Iris pigment epithelial cell (primary cell): ENCODE measurements at regions not wholly inside any gene's neighbourhood (a gene's known extent, or its start where the extent isn't known, plus 50 kb on each side); places are given as distances from the start of the nearest gene placed in this dataset.

ENCODE experiments used
- DNase-seq: peaks from one replicate; pipeline ENCODE4 v3.0.0-alpha.2; 2011; ENCODE audit warnings: low read depth

DNA sequence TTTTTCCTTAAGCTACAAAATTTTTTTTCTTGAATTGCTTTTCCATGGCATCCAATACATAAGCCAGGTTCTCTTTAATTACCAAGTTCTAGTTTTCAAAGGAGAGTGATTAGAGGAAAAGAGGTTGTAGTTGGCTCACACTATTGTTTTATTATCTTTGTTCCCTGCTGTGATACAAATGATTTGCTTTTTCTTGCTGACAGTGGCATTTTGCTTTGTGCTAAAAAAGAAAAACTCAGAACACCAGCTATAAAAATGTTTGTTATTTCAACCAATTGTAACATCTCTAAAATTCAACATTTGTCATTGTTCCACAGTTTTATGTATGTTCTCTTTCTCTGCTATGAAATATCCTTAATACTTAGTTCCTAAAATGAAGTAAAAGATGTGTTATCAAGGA is 1817.2 kb downstream of the STIM2 start:
- DNase-seq, result no peak

- no peak for DNase-seq
Observed at GRCh38 chr4:28682847-28683246, 1822.2 kb downstream of the STIM2 start.

DNA sequence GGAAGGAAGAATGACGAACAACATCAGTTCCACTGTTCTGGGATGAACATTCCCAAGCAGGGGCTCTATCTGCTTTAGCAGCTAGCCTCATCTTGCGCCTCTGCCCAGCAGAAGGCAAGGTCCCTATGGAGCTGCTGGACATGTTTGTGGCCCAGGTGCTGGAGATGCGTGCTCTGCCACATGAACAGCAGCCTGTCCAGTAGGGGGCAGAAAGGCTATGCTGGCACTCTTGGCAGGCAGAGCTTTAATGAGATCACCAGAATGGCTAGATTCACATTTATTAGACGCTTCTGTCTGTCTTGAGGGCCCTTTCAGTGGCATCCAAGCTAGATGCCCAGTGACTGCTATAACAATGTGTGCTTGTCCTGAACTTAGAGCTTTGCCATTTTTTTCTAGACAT is 1826.0 kb downstream of the STIM2 start:
- peak; percentile 64 for DNase-seq

DNA sequence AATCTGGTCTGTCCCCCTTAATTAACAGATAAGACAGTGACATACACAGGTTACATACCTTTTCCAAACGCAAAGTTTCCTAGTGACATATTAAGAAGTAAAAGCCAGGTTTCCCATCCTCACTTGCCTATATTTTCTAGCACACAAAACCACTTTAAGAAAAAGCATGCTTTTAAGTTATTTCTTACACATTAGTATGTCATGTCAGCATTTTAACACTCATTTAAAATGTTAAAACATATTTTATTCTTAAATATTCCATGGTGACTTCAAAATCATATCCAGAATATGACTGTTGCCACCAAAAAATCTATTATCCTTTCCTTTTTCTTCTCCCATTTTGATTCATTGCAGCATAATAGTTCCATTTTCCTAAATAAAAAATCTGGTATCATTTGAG is 1830.2 kb downstream of the STIM2 start:
- no peak for DNase-seq

DNA sequence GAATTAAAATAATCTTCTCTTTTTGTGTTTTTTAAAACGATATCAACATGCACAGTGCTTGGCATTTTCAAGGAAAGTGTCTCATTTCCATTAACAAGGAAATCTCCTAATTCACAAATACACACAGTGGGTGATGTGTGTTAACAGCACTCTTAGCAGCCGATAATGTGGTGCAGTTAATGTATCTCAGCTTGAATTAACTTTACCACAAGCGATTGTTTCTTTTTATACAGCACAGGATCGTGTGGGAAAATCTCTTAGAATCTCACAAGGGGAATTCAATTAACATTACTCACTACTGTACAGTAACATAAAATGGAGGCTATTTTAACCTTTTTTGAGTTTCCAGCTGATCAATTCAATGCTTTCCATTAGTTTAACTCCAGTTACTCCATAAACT is 1841.9 kb downstream of the STIM2 start:
- peak; percentile 10 for DNase-seq

DNA sequence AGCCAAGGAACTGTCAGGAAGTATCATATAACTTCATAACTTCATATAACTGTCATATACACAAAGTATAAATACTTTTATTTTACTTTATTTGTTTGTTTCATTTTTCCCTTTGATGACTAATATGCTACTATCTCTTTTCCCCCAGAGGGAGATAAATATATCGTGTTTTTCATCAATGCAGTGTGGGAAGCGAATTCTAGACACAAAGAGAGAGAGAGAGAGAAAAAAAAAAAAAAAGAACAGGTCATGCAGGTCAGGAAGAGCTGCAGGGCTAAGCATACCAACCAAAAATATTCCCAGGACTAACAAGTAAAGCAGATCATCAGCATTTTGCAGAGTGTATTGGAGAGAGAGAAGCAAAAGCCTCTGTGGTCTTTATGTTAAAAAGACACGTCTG is 1849.2 kb downstream of the STIM2 start:
- DNase-seq, result peak; percentile 57

DNA sequence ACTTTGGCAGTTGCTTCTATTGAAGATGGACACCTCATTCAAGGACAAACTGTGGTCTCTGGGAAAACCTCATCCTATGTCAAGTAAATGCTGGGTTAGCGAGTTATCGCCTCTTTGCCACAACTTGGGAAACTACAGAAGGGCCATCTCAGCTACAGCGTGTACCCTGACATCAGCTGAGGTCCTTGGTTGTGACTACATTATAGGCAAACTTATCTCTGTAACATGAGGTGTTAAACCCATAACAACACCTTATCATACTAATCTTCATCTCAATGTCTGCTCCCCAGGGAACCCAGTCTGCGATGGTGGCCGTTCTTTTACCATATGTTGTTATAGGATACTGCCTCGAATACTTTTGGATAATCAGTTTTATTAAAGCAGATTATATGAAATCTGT is 1862.7 kb downstream of the STIM2 start:
- DNase-seq, result peak; percentile 4

GRCh38 chr4:28724239-28724638 is 1863.6 kb downstream of the STIM2 start:
- no peak for DNase-seq

- no peak for DNase-seq
Observed at GRCh38 chr4:28730304-28730703, 1869.7 kb downstream of the STIM2 start.

DNA sequence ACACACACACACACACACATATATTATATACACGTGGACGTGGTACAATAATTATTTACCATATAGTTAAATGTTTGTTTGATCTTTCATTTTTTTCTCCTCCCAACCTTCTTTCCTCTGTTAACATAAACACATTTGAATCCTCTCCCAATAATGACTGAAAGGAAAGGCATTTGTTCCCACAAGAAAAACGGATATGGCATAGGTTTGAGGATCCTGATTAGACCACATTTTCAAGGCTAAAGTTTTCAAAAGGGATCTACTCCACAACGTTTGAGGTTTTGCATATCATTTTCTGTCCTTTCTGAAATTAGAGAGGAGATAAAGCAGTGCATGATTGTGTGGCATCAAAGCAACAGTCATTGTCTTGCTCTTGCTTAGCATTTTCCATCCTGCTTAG is 1883.4 kb downstream of the STIM2 start:
- peak; percentile 36 for DNase-seq

DNA sequence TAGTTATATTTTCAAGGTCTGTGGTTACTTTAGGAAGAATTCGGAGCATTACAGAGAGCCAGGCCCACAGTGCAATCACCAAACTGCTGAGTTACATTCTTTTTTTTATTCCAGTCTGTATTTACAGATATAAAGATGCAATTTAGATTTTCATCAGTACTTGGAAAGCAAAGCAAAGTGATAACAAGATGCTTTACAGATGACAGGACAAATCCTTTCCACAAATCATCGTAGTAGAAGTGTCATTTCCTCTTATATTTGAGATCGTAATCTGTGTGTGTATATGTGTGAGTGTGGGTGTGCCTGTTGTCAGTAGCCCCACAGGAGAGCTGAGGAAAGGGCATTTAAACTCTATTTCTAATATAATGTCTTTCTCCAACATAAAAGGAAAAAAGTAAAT is 1893.7 kb downstream of the STIM2 start:
- peak; percentile 9 for DNase-seq

GRCh38 chr4:28755081-28755480 is 1894.4 kb downstream of the STIM2 start:
- no peak for DNase-seq

GRCh38 chr4:28759064-28759463 is 1898.4 kb downstream of the STIM2 start:
- DNase-seq, result peak; percentile 21

DNA sequence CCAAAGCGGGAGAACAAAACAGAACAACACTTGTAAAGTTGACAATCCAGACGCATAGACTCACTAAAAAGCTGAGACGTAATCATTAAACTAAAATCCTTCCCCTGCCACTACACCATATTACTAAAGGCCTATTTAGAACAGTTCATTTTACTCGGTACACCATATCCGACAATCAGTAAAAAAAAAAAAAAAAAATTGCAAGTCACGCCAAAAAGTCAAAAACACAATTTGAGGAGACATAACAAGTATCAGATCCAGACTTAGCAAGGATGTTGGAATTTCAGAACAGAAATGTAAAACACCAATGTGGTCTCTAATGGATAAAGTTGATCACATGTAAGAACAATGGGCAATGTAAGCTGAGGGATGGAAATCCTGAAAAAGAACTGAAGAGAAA is 1899.4 kb downstream of the STIM2 start:
- DNase-seq, result no peak

- peak; percentile 87 for DNase-seq
Observed at GRCh38 chr4:28772066-28772465, 1911.4 kb downstream of the STIM2 start.

DNA sequence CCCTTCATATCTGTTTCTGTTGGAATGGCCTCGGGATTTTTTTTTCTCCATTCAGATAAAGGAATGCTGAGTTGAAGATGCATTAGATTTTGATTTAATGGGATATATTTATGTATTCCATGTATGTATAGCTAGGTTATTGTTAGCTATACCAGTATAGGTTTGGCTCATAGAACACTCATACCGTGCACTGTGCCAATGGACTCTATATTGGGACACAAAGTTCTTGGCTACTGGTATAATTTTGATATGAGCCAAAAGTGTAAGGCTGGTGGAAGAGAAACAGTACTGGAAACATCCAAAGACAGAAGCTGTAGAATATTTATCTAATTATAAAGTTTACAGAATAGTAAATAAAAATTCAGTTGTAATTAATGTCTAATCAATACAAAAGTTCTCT is 1912.1 kb downstream of the STIM2 start:
- no peak for DNase-seq

- DNase-seq, result no peak
Observed at GRCh38 chr4:28774344-28774743, 1913.7 kb downstream of the STIM2 start.

- DNase-seq, result peak; percentile 11
Observed at GRCh38 chr4:28776004-28776403, 1915.4 kb downstream of the STIM2 start.

DNA sequence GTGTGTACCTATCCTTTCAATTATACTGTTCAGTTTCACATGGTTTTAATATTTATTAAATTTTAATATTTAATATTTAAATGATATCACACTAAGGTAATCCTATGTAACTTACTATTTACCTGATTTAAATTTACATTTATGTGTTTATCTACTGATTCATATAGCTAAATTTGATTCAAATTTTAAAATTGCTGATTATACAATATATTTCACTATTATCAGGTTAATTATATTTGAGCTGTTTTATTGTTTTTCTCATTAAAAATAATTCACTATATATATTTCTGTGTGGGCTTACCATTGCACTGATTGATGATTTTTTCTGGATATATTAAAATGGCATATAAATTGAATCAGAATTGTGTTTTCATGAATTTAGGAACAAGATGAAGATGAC is 1923.5 kb downstream of the STIM2 start:
- DNase-seq, result no peak

DNA sequence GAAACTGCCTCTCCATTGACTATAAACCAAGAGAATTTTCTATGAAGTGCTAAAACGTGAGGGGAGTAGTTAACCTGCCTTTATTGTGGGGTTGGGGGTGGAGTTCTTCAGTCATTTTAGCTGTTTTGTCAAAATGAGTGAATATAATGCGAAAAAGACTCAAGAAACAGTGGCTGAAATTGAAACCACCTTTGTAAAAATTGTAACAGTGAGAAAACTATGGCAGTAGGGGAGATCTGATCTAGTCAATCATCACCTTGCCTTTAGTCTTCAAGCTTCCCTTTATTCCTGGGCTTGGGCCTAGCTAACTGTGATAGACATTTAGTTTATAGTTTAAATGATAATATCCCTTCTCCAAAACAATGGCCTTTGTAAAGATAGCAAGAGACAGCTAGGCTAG is 1927.3 kb downstream of the STIM2 start:
- no peak for DNase-seq

- DNase-seq, result no peak
Observed at GRCh38 chr4:28788929-28789490, 1928.4 kb downstream of the STIM2 start.

DNA sequence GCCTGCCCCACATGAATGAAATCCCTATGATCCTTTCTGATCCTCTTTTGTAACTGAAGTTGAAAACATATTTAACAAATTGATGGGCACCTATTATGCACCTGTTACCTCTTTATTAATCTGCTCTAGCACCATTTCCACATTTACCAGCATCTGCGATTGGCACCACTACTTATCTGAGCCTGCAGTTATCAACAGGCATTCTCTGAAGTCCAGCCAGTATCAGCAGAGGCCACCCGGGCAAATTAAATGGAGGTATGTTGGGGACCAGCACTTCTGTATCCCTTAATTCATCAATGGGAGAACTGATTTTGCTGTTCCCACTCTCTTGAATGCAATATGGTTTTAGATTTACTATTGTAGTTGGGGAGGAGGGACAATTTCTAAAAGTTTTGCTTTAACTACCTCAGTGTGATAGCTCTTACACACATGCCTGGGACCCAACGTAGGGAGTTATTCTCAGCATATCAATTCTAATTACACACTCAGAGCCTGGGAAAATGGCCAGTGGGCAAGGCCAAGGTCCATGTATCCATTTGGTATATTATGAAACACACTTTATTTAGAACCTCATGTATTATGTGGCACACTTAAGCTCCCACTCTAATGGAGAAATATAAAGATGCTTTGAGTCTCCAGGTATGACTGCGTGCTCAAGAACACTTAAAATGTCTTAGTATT is 1927.1 kb upstream of the PCDH7 start:
- no peak for DNase-seq

GRCh38 chr4:28799696-28800095 is 1920.5 kb upstream of the PCDH7 start:
- DNase-seq, result no peak

GRCh38 chr4:28811025-28811424 is 1909.1 kb upstream of the PCDH7 start:
- DNase-seq, result no peak
